ENCODE measurements at regions not wholly inside any gene's neighbourhood (a gene's known extent, or its start where the extent isn't known, plus 50 kb on each side); places are given as distances from the start of the nearest gene placed in this dataset.

- no peak for TF ChIP-seq CTCF (conservative IDR thresholded peaks at IDR 0.05; ENCODE audit: low read depth in 2 of 2)
- TF ChIP-seq EZH2 (IDR thresholded peaks at IDR 0.05; ENCODE audit: low read depth, unreplicated experiment), result no peak
- no peak for TF ChIP-seq EZH2phosphoT487 (IDR thresholded peaks at IDR 0.05; ENCODE audit: unreplicated experiment)
- TF ChIP-seq CREB1 (CRISPR knock-in tag; IDR thresholded peaks at IDR 0.05; ENCODE audit: low read depth), result no peak
- TF ChIP-seq POLR2AphosphoS5 (IDR thresholded peaks at IDR 0.05; ENCODE audit: low read depth), result no peak
- no peak for TF ChIP-seq REST (IDR thresholded peaks at IDR 0.05; ENCODE audit: unreplicated experiment)
Observed at GRCh38 chr3:952906-953305, 139.9 kb upstream of the CNTN6 start.

Data from GM23338 (cell line).